Brain microvascular endothelial cell (primary cell): ENCODE measurements at regions not wholly inside any gene's neighbourhood (a gene's known extent, or its start where the extent isn't known, plus 50 kb on each side); places are given as distances from the start of the nearest gene placed in this dataset.

Source experiments
- DNase-seq: peaks from one replicate; pipeline ENCODE4 v3.0.0-alpha.2; 2020
- H3K27ac ChIP-seq: fragments of 250-450 bp; sonication (Bioruptor Pico); 2 replicates; pipeline ENCODE4 v1.5.1; 2020; ENCODE audit warnings: mild to moderate bottlenecking, moderate library complexity
- H3K27me3 ChIP-seq: fragments of 250-450 bp; sonication (Bioruptor Pico); replicated peaks from 2 replicates; pipeline ENCODE4 v1.5.1; 2020; ENCODE audit warnings: mild to moderate bottlenecking
- H3K36me3 ChIP-seq: fragments of 250-450 bp; sonication (Bioruptor Pico); replicated peaks from 2 replicates; pipeline ENCODE4 v1.5.1; 2020; ENCODE audit warnings: mild to moderate bottlenecking
- H3K4me3 ChIP-seq: 2 replicates; pipeline ENCODE4 v1.5.1; 2011; ENCODE audit warnings: low read depth, mild to moderate bottlenecking, control low read depth, low read length, moderate library complexity
- CTCF ChIP-seq: IDR thresholded peaks from 2 replicates; pipeline ENCODE4 v1.5.1; 2011; ENCODE audit warnings: low read depth, mild to moderate bottlenecking, moderate library complexity, low read length, control low read depth, inconsistent platforms; ENCODE audit errors: missing control alignments
- in situ Hi-C: cut with HindIII; loops from 2 replicates; pipeline ENCODE4 v1.10.0; 2017; ENCODE audit warnings: low sequenced_read_pairs, low pct_ligation_motif_present

- Histone ChIP-seq H3K4me3 (no peak overlapping the region), H3K36me3 (no peaks in the 10 kb centered on the region), H3K27me3 (no peaks in the 10 kb centered on the region), H3K27ac (no peak overlapping the region)
- in situ Hi-C loops: no loop called here
- no peak for TF ChIP-seq CTCF
- DNase-seq: no peak
Measured at GRCh38 chr16:7227229-7227721, 105.4 kb upstream of the RBFOX1 start.

- H3K27ac ChIP-seq: no peak overlapping the region
- H3K27me3 ChIP-seq: no peaks in the 10 kb centered on the region
- no peaks in the 10 kb centered on the region for H3K36me3 ChIP-seq
- H3K4me3 ChIP-seq: no peak overlapping the region
- in situ Hi-C loops: no loop called here
- DNase-seq: no peak
- no peak for TF ChIP-seq CTCF
Measured at GRCh38 chr16:7221157-7221556, 111.5 kb upstream of the RBFOX1 start.

- TF ChIP-seq CTCF: no peak
- Histone ChIP-seq H3K4me3 (no peak overlapping the region), H3K27me3 (no peaks in the 10 kb centered on the region), H3K36me3 (no peaks in the 10 kb centered on the region), H3K27ac (no peak overlapping the region)
- DNase-seq: no peak
- in situ Hi-C loops: no loop called here
Measured at GRCh38 chr16:7218936-7219335, 113.7 kb upstream of the RBFOX1 start.

- Histone ChIP-seq H3K27ac (no peak overlapping the region), H3K36me3 (no peaks in the 10 kb centered on the region), H3K27me3 (no peaks in the 10 kb centered on the region), H3K4me3 (no peak overlapping the region)
- TF ChIP-seq CTCF: no peak
- no peak for DNase-seq
- in situ Hi-C loops: no loop called here
Measured at GRCh38 chr16:7217797-7218196, 114.8 kb upstream of the RBFOX1 start.

GRCh38 chr16:7216719-7217118 is 115.9 kb upstream of the RBFOX1 start:
- H3K4me3 ChIP-seq: no peak overlapping the region
- DNase-seq: no peak
- H3K27ac ChIP-seq: no peak overlapping the region
- in situ Hi-C loops: no loop called here
- H3K27me3 ChIP-seq: no peaks in the 10 kb centered on the region
- no peak for TF ChIP-seq CTCF
- H3K36me3 ChIP-seq: no peaks in the 10 kb centered on the region

GRCh38 chr16:7211781-7212180 is 120.9 kb upstream of the RBFOX1 start:
- in situ Hi-C loops: no loop called here
- TF ChIP-seq CTCF: no peak

More at GRCh38 chr16:7211781-7212180, 120.9 kb upstream of the RBFOX1 start:
- Histone ChIP-seq H3K27me3 (no peaks in the 10 kb centered on the region), H3K4me3 (no peak overlapping the region), H3K27ac (no peak overlapping the region), H3K36me3 (no peaks in the 10 kb centered on the region)
- no peak for DNase-seq
